ENCODE measurements at regions not wholly inside any gene's neighbourhood (a gene's known extent, or its start where the extent isn't known, plus 50 kb on each side); places are given as distances from the start of the nearest gene placed in this dataset.

- DNase-seq: no peak
These were observed 96.3 kb downstream of the FOXF2 start for GRCh38 chr6:1485678-1486077.

GRCh38 chr6:1486387-1486786 lies 97.0 kb downstream of the FOXF2 start:
- DNase-seq: no peak

GRCh38 chr6:1487239-1487638 lies 97.9 kb downstream of the FOXF2 start:
- DNase-seq: no peak

GRCh38 chr6:1491025-1491424 lies 101.6 kb downstream of the FOXF2 start:
- no peak for DNase-seq

GRCh38 chr6:1491591-1492319 lies 102.4 kb downstream of the FOXF2 start:
- no peak for DNase-seq

- DNase-seq: no peak
These were observed 105.3 kb downstream of the FOXF2 start for GRCh38 chr6:1494671-1495070.

GRCh38 chr6:1495344-1495743 lies 106.0 kb downstream of the FOXF2 start:
- DNase-seq: no peak

GRCh38 chr6:1496092-1496491 lies 106.7 kb downstream of the FOXF2 start:
- no peak for DNase-seq

GRCh38 chr6:1496836-1497760 lies 107.7 kb downstream of the FOXF2 start:
- no peak for DNase-seq

- no peak for DNase-seq
These were observed 108.4 kb downstream of the FOXF2 start for GRCh38 chr6:1497761-1498105.

GRCh38 chr6:1498491-1499113 lies 109.2 kb downstream of the FOXF2 start:
- no peak for DNase-seq

GRCh38 chr6:1499777-1500176 lies 109.9 kb upstream of the FOXC1 start:
- DNase-seq: no peak

- DNase-seq: no peak
These were observed 108.8 kb upstream of the FOXC1 start for GRCh38 chr6:1500913-1501312.

GRCh38 chr6:1502041-1502440 lies 107.7 kb upstream of the FOXC1 start:
- DNase-seq: no peak

- DNase-seq: no peak
These were observed 105.9 kb upstream of the FOXC1 start for GRCh38 chr6:1503811-1504210.

- no peak for DNase-seq
These were observed 105.2 kb upstream of the FOXC1 start for GRCh38 chr6:1504465-1504864.

GRCh38 chr6:1507251-1507650 lies 102.5 kb upstream of the FOXC1 start:
- no peak for DNase-seq

GRCh38 chr6:1509241-1509640 lies 100.5 kb upstream of the FOXC1 start:
- no peak for DNase-seq

GRCh38 chr6:1510239-1510638 lies 99.5 kb upstream of the FOXC1 start:
- no peak for DNase-seq

- no peak for DNase-seq
These were observed 96.4 kb upstream of the FOXC1 start for GRCh38 chr6:1513215-1513780.

- no peak for DNase-seq
These were observed 95.6 kb upstream of the FOXC1 start for GRCh38 chr6:1514078-1514477.

GRCh38 chr6:1515280-1515679 lies 94.4 kb upstream of the FOXC1 start:
- peak; percentile 22 for DNase-seq

GRCh38 chr6:1515781-1516180 lies 93.9 kb upstream of the FOXC1 start:
- no peak for DNase-seq

All from RPMI8226 (cell line).